Heart left ventricle (tissue), 13 donors: ENCODE measurements at regions not wholly inside any gene's neighbourhood (a gene's known extent, or its start where the extent isn't known, plus 50 kb on each side); places are given as distances from the start of the nearest gene placed in this dataset.

Source experiments
- CTCF ChIP-seq, 12 donors: fragments of 200-600 bp; sonication (generic) in 4 of 12; IDR thresholded peaks; one replicate each; pipeline versions ENCODE4 v1.5.0 to v1.8.0; 2018 to 2022; ENCODE audit warnings: antibody characterized with exemption in 12 of 12, mild to moderate bottlenecking in 5 of 12
- POLR2A ChIP-seq, 2 donors: fragments of 450-650 bp; IDR thresholded peaks; one replicate each; pipeline ENCODE4 v1.6.1; 2017; ENCODE audit warnings: antibody characterized with exemption in 2 of 2, mild to moderate bottlenecking in 2 of 2, moderate library complexity in 2 of 2
- donor health status: ischemic (EF 13 %, LVEDD 7.1; RV severe dilation, severe dysfunction).
- donor health status: DM: no; HTN: yes; CAD: no.
- donor health status: DM: no; HTN: no; CAD: no.
- donor health status: ischemic (EF 25% LVEDD 6.9; RV normal size, moderate dysfunction).
- donor health status: ischemic (EF 25% LVEDD 5.7; RV mildly dilated, moderate dysfunction).
- donor health status: ischemic (EF 35%, LVEDD 5.7; RV mildly dilated, moderate dysfunction).
- donor health status: nonischemic (EF 11% LVEDD 7.7; RV severe dilation, severe dysfunction).
- donor health status: DM: yes; HTN: yes; CAD: no.
- donor health status: PGD.
- donor health status: ischemic (EF 29% LVEDD 5.4; RV normal size, mild dysfunction).
- donor health status: nonischemic (EF 23%, LVEDD 6.1; RV moderate dilation, normal function).

- TF ChIP-seq CTCF (IDR thresholded peaks at IDR 0.05): no peak
- no peak for TF ChIP-seq POLR2A (IDR thresholded peaks at IDR 0.05)
Observed at GRCh38 chr1:34663031-34663430, 91.8 kb upstream of the GJB5 start.
